ENCODE measurements at regions not wholly inside any gene's neighbourhood (a gene's known extent, or its start where the extent isn't known, plus 50 kb on each side); places are given as distances from the start of the nearest gene placed in this dataset.

DNA sequence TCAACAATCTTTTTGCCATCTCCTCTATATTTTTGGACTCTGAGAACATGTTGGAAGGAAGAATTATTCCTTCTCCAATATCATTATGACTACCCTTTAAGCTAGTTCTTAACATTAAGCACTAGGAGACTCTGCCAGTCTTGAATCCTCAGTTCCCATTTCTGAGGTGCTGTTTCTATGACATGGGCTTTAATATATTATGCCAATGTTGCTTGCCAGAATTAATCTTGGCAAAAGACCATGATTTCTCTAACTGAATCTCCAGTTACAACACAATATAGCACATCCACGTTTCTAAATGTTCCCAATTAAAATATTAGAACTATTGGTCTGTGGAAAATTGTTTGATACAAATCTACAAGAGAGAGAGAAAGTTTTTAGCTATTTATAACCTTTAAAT lies 250.0 kb downstream of the HGF start:
- FAIRE-seq (no peak), ATAC-seq (no peak), DNase-seq (ENCODE audit: low spot score) (no peak)
- Histone ChIP-seq H4K20me1 (ENCODE audit: insufficient read depth, low read length) (no peaks in the 10 kb centered on the region), H3K27ac (ENCODE audit: extremely low read length, insufficient read depth, low read length) (no peak overlapping the region), H3K79me2 (ENCODE audit: insufficient read depth, low read length) (no peaks in the 10 kb centered on the region), H3K9ac (ENCODE audit: insufficient read depth, low read depth, low read length) (no peak overlapping the region), H3K4me2 (ENCODE audit: low read depth, low read length) (no peak overlapping the region), H3K4me3 (replicated peaks in 1 of 3; ENCODE audit: insufficient read depth in 1 of 3, low read depth in 2 of 3, low read length in 3 of 3) (no peak overlapping the region), H3K4me1 (ENCODE audit: insufficient read depth, low read length) (no peaks in the 10 kb centered on the region), H3K27me3 (ENCODE audit: control insufficient read depth in 1 of 2, insufficient read depth in 2 of 2, low read length in 2 of 2) (no peaks in the 10 kb centered on the region), H3K9me3 (ENCODE audit: low read length) (no peaks in the 10 kb centered on the region), H2AFZ (ENCODE audit: low read length) (no peak overlapping the region), H3K36me3 (replicated peaks in 1 of 2; ENCODE audit: control insufficient read depth in 1 of 2, insufficient read depth in 2 of 2, low read length in 2 of 2) (no peaks in the 10 kb centered on the region)
- TF ChIP-seq PAF1 (CRISPR knock-in tag; IDR thresholded peaks at IDR 0.05), result no peak
- TF ChIP-seq MLX (CRISPR knock-in tag; IDR thresholded peaks at IDR 0.05), result no peak
- CTCF ChIA-PET (ENCODE audit: low intra/inter-chr PET ratio, low total read pairs), result no interaction called here
- 4% methylated on average over 1 of the region's 1 CpG for WGBS (ENCODE audit: low lambda C conversion rate)
- intact Hi-C loops (cut with micrococcal nuclease; ENCODE audit: unreplicated experiment) (no loop called here), in situ Hi-C loops (cut with HindIII; ENCODE audit: extremely low pct_ligation_motif_present, low pct_unique_long_range_greater_than_20kb) (no loop called here)
- POLR2A ChIA-PET, result no interaction called here
- BruUV-seq (replicated peaks), result no TSS peak

- no peaks in the 10 kb centered on the region for H3K36me3 ChIP-seq (replicated peaks in 1 of 2; ENCODE audit: control insufficient read depth in 1 of 2, insufficient read depth in 2 of 2, low read length in 2 of 2)
- BruUV-seq (replicated peaks), result no TSS peak
- no peaks in the 10 kb centered on the region for H3K4me1 ChIP-seq (ENCODE audit: insufficient read depth, low read length)
- H4K20me1 ChIP-seq (ENCODE audit: insufficient read depth, low read length), result no peaks in the 10 kb centered on the region
- no peak overlapping the region for H3K9ac ChIP-seq (ENCODE audit: insufficient read depth, low read depth, low read length)
- ATAC-seq (no peak), FAIRE-seq (no peak), DNase-seq (ENCODE audit: low spot score) (no peak)
- H3K79me2 ChIP-seq (ENCODE audit: insufficient read depth, low read length), result no peaks in the 10 kb centered on the region
- no peak overlapping the region for H2AFZ ChIP-seq (ENCODE audit: low read length)
- intact Hi-C loops (cut with micrococcal nuclease; ENCODE audit: unreplicated experiment), result no loop called here
- H3K27ac ChIP-seq (ENCODE audit: extremely low read length, insufficient read depth, low read length), result no peak overlapping the region
- H3K4me2 ChIP-seq (ENCODE audit: low read depth, low read length), result no peak overlapping the region
- H3K9me3 ChIP-seq (ENCODE audit: low read length), result no peaks in the 10 kb centered on the region
- no peak for TF ChIP-seq ZNF124 (CRISPR knock-in tag; IDR thresholded peaks at IDR 0.05)
- TF ChIP-seq SMYD3 (CRISPR knock-in tag; IDR thresholded peaks at IDR 0.05), result no peak
- TF ChIP-seq ZKSCAN8 (CRISPR knock-in tag; IDR thresholded peaks at IDR 0.05; ENCODE audit: borderline replicate concordance), result no peak
- TF ChIP-seq ZSCAN9 (CRISPR knock-in tag; IDR thresholded peaks at IDR 0.05; ENCODE audit: borderline replicate concordance), result no peak
- TF ChIP-seq ZNF275 (CRISPR knock-in tag; IDR thresholded peaks at IDR 0.05; ENCODE audit: borderline replicate concordance), result no peak
- no peak for TF ChIP-seq MLX (CRISPR knock-in tag; IDR thresholded peaks at IDR 0.05)
- TF ChIP-seq PAX8 (CRISPR knock-in tag; IDR thresholded peaks at IDR 0.05; ENCODE audit: borderline replicate concordance), result no peak
- TF ChIP-seq MIER2 (CRISPR knock-in tag; IDR thresholded peaks at IDR 0.05), result no peak
- TF ChIP-seq CREB1 (IDR thresholded peaks at IDR 0.05), result no peak
- TF ChIP-seq CREB1 (CRISPR knock-in tag; IDR thresholded peaks at IDR 0.05), result no peak
- TF ChIP-seq SAP130 (CRISPR knock-in tag; IDR thresholded peaks at IDR 0.05; ENCODE audit: low read depth), result no peak
- TF ChIP-seq GRHL1 (CRISPR knock-in tag; conservative IDR thresholded peaks at IDR 0.05), result no peak
- TF ChIP-seq, protein P1, sequence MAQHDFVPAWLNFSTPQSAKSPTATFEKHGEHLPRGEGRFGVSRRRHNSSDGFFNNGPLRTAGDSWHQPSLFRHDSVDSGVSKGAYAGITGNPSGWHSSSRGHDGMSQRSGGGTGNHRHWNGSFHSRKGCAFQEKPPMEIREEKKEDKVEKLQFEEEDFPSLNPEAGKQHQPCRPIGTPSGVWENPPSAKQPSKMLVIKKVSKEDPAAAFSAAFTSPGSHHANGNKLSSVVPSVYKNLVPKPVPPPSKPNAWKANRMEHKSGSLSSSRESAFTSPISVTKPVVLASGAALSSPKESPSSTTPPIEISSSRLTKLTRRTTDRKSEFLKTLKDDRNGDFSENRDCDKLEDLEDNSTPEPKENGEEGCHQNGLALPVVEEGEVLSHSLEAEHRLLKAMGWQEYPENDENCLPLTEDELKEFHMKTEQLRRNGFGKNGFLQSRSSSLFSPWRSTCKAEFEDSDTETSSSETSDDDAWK (CRISPR knock-in tag; IDR thresholded peaks at IDR 0.05), result no peak
- TF ChIP-seq NFE2L1 (CRISPR knock-in tag; IDR thresholded peaks at IDR 0.05; ENCODE audit: borderline replicate concordance), result no peak
- H3K4me3 ChIP-seq (replicated peaks in 1 of 3; ENCODE audit: insufficient read depth in 1 of 3, low read depth in 2 of 3, low read length in 3 of 3), result no peak overlapping the region
- ChIA-PET CTCF (ENCODE audit: low intra/inter-chr PET ratio, low total read pairs) (no interaction called here), POLR2A (no interaction called here)
- no peaks in the 10 kb centered on the region for H3K27me3 ChIP-seq (ENCODE audit: control insufficient read depth in 1 of 2, insufficient read depth in 2 of 2, low read length in 2 of 2)
- in situ Hi-C loops (cut with HindIII; ENCODE audit: extremely low pct_ligation_motif_present, low pct_unique_long_range_greater_than_20kb), result no loop called here
Observed at GRCh38 chr7:81516898-81517297, 252.9 kb downstream of the HGF start.

Data from HepG2 (cell line).